Activated CD4-positive, alpha-beta T cell treated with anti-CD3 and anti-CD28 coated beads, Interleukin-2, Interleukin-6, amounts not matched to agents 100 ng/mL and 50 ng/mL, durations not matched to agents 16 hours and 8 hours (primary cell): ENCODE measurements at regions not wholly inside any gene's neighbourhood (a gene's known extent, or its start where the extent isn't known, plus 50 kb on each side); places are given as distances from the start of the nearest gene placed in this dataset.

Experiments used
- DNase-seq: peaks from one replicate; pipeline ENCODE4 v3.0.0-alpha.2; 2020

DNA sequence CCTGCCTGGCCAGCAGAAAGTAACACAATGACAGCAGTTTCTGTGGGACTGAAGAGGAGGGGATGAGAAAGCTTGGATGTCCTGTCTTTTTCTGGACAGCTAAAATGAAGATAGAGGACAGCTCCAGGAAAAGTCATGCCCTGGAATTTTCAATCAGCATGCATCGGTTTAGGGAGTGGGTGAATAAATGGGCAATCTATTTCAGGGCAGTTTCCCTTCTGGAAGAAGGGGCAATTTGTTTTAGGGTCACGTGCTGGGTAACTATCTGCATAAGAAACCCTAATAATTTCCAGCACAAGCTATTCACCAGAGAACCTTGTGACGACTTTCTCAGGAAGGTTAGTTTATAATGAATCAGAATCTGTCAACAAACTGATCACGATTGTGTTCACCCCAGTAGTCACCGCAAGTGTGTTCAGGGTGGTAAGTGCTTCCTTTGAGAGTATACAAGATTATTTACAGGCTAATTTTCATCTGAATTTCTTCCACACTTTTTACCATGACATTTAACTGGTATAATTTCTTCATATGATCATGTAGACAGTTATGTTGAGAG lies 318.0 kb upstream of the GBE1 start:
- DNase-seq: no peak

DNA sequence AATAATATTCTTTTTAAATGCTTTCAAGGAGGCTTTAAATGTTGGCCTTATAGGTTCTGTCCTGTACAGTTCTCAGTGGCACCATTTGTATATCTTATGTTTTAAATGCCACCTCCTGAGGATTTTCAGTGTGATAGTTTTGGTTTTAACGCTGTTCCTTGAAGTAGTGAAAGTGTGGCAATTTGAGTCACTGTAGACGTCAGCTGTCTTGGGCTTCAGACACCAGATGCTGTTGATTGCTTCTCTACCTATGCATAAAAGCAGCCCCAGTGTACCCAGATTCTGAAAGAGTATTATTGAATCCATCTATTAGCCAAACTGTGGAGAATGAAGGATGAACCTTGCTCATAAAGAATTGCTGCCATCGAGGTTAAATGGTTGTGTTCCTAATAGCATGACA lies 316.8 kb upstream of the GBE1 start:
- no peak for DNase-seq

DNA sequence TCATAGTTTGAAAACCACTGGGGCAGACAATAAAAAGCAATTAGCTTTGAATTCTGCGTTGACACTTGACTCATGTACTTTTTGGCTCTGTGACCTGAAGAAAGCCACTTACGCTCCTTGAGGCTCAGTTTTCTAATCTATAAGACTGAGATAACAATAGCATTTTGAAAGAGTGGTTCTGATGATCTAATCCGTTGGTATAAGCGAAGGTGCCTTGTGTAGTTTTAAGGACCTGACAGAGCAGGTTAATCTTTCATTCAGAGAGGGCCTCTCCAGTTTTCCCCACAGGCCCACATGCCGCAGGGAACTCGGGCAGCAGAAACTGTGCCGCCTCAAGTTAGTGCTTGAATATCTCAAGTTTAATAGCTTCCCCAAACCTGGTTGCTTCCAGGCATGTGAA lies 306.0 kb upstream of the GBE1 start:
- no peak for DNase-seq

DNA sequence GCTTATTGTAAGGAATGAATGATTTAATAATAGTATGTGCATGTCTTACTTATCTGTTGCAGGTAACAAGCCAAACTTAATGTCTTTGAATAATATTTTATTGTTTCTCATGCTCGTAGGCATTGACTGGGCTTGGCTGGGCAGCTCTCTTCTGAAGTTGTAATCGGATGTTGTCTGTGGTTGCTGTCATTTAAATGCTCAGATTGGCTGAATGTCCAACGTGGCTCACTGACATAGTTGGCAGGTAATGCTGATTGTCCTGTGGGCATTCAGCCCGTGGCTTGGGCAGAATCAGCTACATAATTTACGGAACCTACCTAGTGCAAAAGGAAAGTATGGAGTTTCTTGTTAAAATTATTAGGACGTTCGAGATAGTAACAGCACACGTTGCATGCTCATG lies 297.4 kb upstream of the GBE1 start:
- DNase-seq: no peak

- DNase-seq: no peak
Measured at GRCh38 chr3:82055792-82056191, 294.3 kb upstream of the GBE1 start.

DNA sequence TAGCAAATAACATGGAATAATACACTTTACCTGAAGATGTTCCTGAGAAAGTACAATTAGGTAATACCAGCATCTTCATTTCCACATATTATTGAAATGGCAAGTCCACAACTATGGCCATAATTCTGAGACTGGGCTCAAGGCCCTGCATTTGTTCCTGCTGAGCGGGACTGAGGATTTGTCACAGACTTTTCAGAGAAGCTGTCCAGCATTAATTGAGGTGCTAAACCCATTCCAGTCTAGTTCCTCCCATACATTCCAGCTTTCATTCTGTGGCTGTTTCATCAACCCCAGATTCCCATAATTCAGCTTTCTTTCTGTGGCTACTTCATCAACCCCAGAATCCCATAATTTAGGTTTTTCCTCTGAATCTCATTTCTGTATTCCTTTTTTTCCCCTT lies 293.4 kb upstream of the GBE1 start:
- DNase-seq: no peak

- DNase-seq: no peak
Measured at GRCh38 chr3:82053236-82053635, 291.8 kb upstream of the GBE1 start.

DNA sequence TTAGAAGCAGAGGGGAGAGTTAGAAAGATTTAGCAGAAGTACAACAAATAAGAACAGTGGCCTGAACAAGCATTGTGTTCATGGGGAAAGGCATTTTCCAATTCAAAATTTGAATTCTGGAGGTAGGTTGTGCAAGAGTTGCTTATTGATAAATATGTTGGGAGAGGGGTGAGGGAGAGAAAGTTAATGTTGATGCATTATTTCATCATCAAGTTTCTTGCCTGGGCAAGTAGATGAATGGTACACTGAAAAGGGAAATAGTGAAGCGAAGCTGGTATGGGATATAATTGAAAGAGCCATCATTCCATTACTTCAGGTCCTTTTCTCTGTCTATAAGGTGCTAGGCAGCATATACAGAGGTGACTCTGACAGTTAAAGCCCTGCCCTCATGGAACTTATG lies 288.9 kb upstream of the GBE1 start:
- no peak for DNase-seq

- no peak for DNase-seq
Measured at GRCh38 chr3:82048711-82049110, 287.3 kb upstream of the GBE1 start.

DNA sequence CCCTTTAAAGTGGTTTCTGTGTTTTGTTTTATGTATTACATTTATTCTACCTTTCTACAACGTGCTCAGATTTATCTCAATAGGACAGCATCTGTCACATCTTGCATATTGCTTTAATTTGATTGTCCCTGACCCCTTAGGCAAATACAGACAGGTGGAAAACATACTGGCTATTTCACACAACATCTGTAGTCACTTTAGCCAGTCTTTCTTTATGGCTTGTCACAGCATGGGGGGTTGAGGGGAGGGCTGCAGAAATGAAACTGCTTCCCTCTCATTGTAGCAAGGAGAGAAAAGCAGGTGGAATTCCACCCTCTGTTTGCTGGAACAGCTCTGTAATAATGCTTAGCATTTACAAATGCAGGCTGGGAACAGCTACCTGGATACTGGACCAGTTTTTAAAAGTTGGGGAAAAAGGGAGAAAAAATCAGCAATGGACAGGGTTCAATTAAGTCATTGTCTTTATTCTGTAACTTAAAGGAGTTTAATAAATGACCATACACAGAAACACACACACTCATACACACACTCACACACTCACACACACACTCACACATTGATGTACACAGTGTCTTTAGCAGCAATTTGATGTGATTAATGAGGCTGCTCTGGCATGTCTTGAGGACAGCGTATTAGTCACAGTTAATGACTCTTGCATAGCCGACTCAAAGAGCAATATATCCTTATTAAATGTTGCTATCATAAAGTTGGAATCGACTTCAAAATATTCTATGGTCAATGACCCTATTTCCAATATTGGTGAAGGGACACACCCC lies 283.7 kb upstream of the GBE1 start:
- DNase-seq: no peak

DNA sequence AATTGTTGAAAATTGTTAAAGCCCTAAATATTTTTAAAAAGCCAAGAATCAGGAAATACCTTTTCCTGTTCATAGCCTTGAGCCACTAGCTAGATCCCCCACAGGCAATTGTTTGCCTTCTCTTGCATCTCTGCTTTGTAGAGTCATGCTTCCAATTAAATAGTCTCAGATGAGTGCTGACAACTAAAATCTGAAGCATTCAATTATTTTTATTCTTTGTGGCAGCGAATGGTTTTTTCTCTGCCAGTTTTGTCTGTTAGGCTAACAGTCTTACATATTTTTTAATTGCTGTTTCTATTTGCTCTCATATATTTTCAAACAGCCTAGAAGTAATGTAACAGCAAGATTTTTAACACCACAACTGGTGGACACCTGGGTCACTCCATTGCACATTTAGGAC lies 277.1 kb upstream of the GBE1 start:
- DNase-seq: no peak

DNA sequence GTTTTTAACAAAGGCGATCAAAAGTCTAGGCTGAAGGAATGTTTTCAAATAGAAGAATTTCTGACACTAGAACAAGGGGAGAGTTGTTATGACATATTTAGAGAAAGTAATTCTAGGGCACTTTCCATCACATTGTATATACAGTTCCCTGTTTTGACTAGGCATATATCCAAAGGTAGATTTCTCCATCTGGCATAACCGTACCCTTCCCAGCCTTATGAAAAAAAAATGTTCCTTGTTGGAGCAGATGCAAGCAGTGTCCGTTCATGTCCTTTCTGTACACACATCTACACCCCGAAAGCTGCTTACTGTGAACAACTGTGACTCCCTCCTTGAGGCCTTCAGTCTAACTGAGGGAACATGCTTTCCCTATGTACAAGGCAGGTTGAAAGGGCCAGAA lies 271.7 kb upstream of the GBE1 start:
- DNase-seq: no peak

DNA sequence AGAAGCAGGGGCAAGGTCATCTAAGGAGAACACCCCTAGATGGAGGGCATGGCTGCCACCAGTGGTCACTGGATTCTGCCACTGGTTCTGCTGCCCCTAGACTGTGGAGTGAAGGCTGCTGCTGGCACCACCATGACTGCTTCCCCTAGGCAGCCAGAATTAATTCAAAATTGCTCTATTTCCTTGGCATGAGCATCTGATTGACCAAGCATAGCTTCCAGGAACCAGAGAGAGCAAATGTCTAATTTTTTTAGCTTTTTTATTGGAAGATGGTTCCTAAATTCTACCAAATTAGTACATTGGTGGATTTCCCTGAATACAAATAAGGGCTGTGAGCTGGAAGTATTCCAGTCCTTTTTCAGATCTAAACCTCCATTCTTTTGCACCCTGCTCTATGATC lies 270.2 kb upstream of the GBE1 start:
- no peak for DNase-seq

DNA sequence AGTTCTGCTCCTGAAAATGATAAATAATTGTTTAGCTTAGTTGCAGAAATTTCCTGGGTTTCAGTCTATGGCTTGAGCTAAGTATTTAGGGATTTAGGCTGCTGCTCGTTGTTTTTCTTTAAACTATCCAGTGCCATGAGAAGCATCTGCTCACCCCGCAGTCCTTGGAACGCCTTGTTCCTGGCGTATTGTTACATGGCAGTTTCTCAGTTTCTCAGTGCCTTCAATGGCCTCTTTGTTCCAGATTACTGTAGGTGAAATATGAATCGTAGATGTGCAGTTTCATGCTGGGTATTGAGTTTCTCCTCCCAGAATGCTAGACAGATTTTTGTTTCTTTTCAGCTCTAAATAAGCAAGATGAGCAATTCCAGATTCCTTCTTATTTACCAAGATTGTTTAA lies 269.5 kb upstream of the GBE1 start:
- no peak for DNase-seq

- no peak for DNase-seq
Measured at GRCh38 chr3:82022836-82023235, 261.4 kb upstream of the GBE1 start.

GRCh38 chr3:82020282-82020681 lies 258.8 kb upstream of the GBE1 start:
- DNase-seq: no peak

DNA sequence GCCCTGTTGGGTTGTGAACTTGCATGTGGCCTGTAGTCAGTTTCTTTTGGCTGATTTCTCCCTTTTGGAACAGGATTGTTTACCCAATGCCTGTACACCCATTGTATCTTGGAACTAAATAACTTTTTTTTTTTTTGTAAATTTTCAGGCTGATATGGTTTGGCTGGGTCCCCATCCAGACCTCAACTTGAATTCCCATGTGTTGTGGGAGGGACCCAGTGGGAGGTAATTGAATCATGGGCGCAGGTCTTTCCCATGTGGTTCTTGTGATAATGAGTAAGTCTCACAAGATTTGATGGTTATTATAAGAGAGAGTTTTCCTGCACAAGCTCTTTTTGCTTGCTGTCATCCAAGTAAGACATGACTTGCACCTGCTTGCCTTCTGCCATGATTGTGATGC lies 253.8 kb upstream of the GBE1 start:
- no peak for DNase-seq

DNA sequence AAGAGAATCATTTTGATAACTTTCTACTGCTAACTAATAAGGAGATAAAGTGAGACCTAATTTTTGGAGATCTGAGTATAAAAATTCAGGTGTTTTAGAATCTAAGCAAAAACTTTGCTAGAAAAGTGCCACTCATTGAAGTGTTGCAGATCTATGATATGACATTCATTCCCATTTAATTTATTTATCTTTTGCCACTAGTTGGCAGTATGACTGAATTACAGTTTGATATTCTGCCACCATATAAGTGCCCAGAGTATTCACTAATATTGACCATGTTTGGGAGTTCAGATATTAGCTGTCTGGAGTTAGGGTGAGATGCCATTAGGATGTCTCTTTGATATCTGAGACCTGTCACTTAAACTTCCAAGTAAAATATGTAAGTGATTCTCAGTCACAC lies 251.3 kb upstream of the GBE1 start:
- no peak for DNase-seq

- no peak for DNase-seq
Measured at GRCh38 chr3:82011336-82011735, 249.9 kb upstream of the GBE1 start.

- no peak for DNase-seq
Measured at GRCh38 chr3:82005266-82005665, 243.8 kb upstream of the GBE1 start.

- no peak for DNase-seq
Measured at GRCh38 chr3:82004266-82004665, 242.8 kb upstream of the GBE1 start.

DNA sequence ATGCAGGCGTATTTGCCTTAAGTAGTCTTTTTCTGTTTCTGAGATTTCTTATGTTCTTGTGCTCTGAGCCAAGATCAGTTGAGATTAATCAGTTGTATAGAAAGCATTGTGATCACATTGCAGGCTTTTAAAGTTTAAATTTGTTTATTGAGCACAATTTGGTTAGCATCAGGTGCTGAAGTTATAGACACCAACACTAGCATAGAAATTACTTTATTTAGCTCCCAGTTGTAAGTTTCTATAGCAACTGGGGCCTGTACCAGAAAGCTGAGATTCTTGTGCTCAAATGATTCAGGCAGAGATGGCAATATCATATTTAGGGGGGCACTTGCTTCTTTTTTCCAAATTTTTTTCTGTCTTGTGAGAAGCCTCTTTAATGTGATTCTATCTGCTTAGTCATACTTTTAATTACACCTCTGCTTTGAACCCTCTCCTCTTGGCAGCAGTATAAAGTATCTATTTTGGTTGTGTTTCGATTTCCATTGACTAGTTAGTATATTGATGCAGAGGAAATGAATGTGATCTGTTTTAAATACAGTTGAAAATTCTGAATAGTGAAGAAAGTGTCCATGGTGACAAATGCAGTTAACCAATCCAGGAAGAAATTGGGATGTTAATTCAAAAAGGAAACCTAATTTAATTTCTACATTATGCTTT lies 241.7 kb upstream of the GBE1 start:
- DNase-seq: no peak

GRCh38 chr3:82002491-82002890 lies 241.0 kb upstream of the GBE1 start:
- no peak for DNase-seq

DNA sequence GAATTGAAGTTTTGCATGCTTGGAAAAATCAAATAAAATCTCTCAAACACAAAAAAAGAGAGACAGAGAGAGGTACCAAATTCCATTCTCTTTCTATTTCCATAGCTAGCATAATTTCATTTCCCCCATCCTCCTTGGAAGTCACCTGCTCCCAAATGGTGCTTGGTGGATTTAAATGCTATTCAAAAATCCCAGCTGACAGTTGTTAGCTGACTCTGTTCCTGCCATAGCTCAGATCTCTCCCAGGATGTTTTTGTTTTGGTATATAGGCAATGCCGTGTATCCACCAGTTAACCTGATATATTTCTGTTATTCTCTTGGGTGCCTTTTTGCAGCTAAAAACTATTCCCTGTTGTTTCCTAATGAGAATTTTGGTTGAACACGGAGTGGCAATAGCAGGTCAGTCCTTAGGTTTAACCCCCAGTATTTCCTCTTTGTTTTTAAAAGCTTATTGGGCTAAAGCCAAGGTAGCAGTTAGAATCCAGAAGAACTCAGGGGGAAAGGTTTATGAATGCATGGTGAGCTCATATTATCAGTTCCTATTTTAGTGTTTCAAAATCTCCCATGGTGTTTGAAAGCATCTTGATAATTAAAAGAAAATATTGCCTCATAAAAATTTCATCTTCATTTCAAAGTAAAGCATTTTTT lies 240.0 kb upstream of the GBE1 start:
- DNase-seq: no peak
